ENCODE measurements at regions not wholly inside any gene's neighbourhood (a gene's known extent, or its start where the extent isn't known, plus 50 kb on each side); places are given as distances from the start of the nearest gene placed in this dataset.
"Not testable (repeated sequence)": the region's sequence is repeated elsewhere in the genome, so short reads cannot be mapped to it uniquely, and the experiment has no call there.

- H3K4me3 ChIP-seq (ENCODE audit: low read depth, low read length) = no peak overlapping the region
- in situ Hi-C loops (cut with HindIII; ENCODE audit: low sequenced_read_pairs) = no loop called here
- no peak for DNase-seq (ENCODE audit: low read depth, low spot score)
- TF ChIP-seq CTCF (IDR thresholded peaks at IDR 0.05; ENCODE audit: low read depth, low read length) = no peak
Measured at GRCh38 chr2:20949256-20949655, 94.6 kb downstream of the APOB start.

GRCh38 chr2:20946468-20946867 is 97.4 kb downstream of the APOB start:
- in situ Hi-C loops (cut with HindIII; ENCODE audit: low sequenced_read_pairs) = no loop called here
- no peak for DNase-seq (ENCODE audit: low read depth, low spot score)
- no peak for TF ChIP-seq CTCF (IDR thresholded peaks at IDR 0.05; ENCODE audit: low read depth, low read length)

GRCh38 chr2:20943721-20944120 is 100.2 kb downstream of the APOB start:
- in situ Hi-C loops (cut with HindIII; ENCODE audit: low sequenced_read_pairs); DNase-seq (ENCODE audit: low read depth, low spot score); H3K4me3 ChIP-seq (ENCODE audit: low read depth, low read length): not testable (repeated sequence)

More at GRCh38 chr2:20946468-20946867, 97.4 kb downstream of the APOB start:
- no peak overlapping the region for H3K4me3 ChIP-seq (ENCODE audit: low read depth, low read length)

GRCh38 chr2:20942646-20943125 is 101.2 kb downstream of the APOB start:
- in situ Hi-C loops (cut with HindIII; ENCODE audit: low sequenced_read_pairs) = no loop called here
- H3K4me3 ChIP-seq (ENCODE audit: low read depth, low read length) = no peak overlapping the region
- no peak for DNase-seq (ENCODE audit: low read depth, low spot score)
- no peak for TF ChIP-seq CTCF (IDR thresholded peaks at IDR 0.05; ENCODE audit: low read depth, low read length)

GRCh38 chr2:20940856-20941255 is 103.0 kb downstream of the APOB start:
- no peak overlapping the region for H3K4me3 ChIP-seq (ENCODE audit: low read depth, low read length)
- no peak for TF ChIP-seq CTCF (IDR thresholded peaks at IDR 0.05; ENCODE audit: low read depth, low read length)
- in situ Hi-C loops (cut with HindIII; ENCODE audit: low sequenced_read_pairs) = no loop called here
- no peak for DNase-seq (ENCODE audit: low read depth, low spot score)

- DNase-seq (ENCODE audit: low read depth, low spot score) = no peak
- in situ Hi-C loops (cut with HindIII; ENCODE audit: low sequenced_read_pairs) = no loop called here
- H3K4me3 ChIP-seq (ENCODE audit: low read depth, low read length) = no peak overlapping the region
- TF ChIP-seq CTCF (IDR thresholded peaks at IDR 0.05; ENCODE audit: low read depth, low read length) = no peak
Measured at GRCh38 chr2:20939931-20940795, 103.7 kb downstream of the APOB start.

- TF ChIP-seq CTCF (IDR thresholded peaks at IDR 0.05; ENCODE audit: low read depth, low read length) = no peak
- in situ Hi-C loops (cut with HindIII; ENCODE audit: low sequenced_read_pairs) = no loop called here
- no peak for DNase-seq (ENCODE audit: low read depth, low spot score)
- H3K4me3 ChIP-seq (ENCODE audit: low read depth, low read length) = no peak overlapping the region
Measured at GRCh38 chr2:20937353-20937752, 106.5 kb downstream of the APOB start.

Measured in astrocyte of the spinal cord (primary cell).